Loucy (cell line): ENCODE measurements at regions not wholly inside any gene's neighbourhood (a gene's known extent, or its start where the extent isn't known, plus 50 kb on each side); places are given as distances from the start of the nearest gene placed in this dataset.
"Not testable (repeated sequence)": the region's sequence is repeated elsewhere in the genome, so short reads cannot be mapped to it uniquely, and the experiment has no call there.

Experiments used
- H2AFZ ChIP-seq: fragments of 200-600 bp; sonication (generic); 2 replicates; pipeline ENCODE4 v1.6.0; 2016; ENCODE audit warnings: antibody characterized with exemption, mild to moderate bottlenecking, low read length, moderate library complexity
- H3F3A ChIP-seq: fragments of 200-600 bp; 2 replicates; pipeline ENCODE4 v1.6.0; 2016; ENCODE audit warnings: antibody characterized with exemption, low read depth, mild to moderate bottlenecking
- H3K27me3 ChIP-seq: fragments of 200-600 bp; sonication (generic); 2 replicates; pipeline ENCODE4 v1.6.1; 2014; ENCODE audit warnings: low read length, mild to moderate bottlenecking; ENCODE audit not compliant: insufficient read depth, poor library complexity, severe bottlenecking
- H3K36me3 ChIP-seq: fragments of 200-600 bp; sonication (generic); 2 replicates; pipeline ENCODE4 v1.6.1; 2016; ENCODE audit warnings: low read length; ENCODE audit not compliant: insufficient read depth
- H3K4me1 ChIP-seq: fragments of 200-600 bp; sonication (generic); 2 replicates; pipeline ENCODE4 v1.5.1; 2014; ENCODE audit warnings: low read length, mild to moderate bottlenecking; ENCODE audit not compliant: insufficient read depth, poor library complexity, severe bottlenecking
- H3K4me2 ChIP-seq: fragments of 200-600 bp; sonication (generic); 2 replicates; pipeline ENCODE4 v1.6.0; 2014; ENCODE audit warnings: antibody characterized with exemption, low read length, low read depth, mild to moderate bottlenecking; ENCODE audit not compliant: poor library complexity, severe bottlenecking
- H3K4me3 ChIP-seq: fragments of 200-600 bp; sonication (generic); 2 replicates; pipeline ENCODE4 v1.5.1; 2014; ENCODE audit warnings: low read length, mild to moderate bottlenecking, mixed read lengths; ENCODE audit not compliant: poor library complexity, severe bottlenecking
- H3K79me2 ChIP-seq: fragments of 200-600 bp; sonication (generic); 2 replicates; pipeline ENCODE4 v1.6.1; 2014; ENCODE audit warnings: low read length; ENCODE audit not compliant: insufficient read depth
- H3K9ac ChIP-seq: fragments of 200-600 bp; sonication (generic); 2 replicates; pipeline ENCODE4 v1.6.0; 2014; ENCODE audit warnings: mild to moderate bottlenecking, low read depth, low read length, moderate library complexity; ENCODE audit not compliant: poor library complexity, severe bottlenecking
- H3K9me2 ChIP-seq: fragments of 200-600 bp; sonication (generic); replicated peaks from 2 replicates; pipeline ENCODE4 v1.6.1; 2016; ENCODE audit warnings: low read depth, low read length, mixed read lengths
- H3K9me3 ChIP-seq: fragments of 200-600 bp; sonication (generic); 2 replicates; pipeline ENCODE4 v1.6.1; 2014; ENCODE audit warnings: mild to moderate bottlenecking, antibody characterized with exemption, low read length, low read depth; ENCODE audit not compliant: insufficient read depth
- H4K20me1 ChIP-seq: fragments of 200-600 bp; sonication (generic); 2 replicates; pipeline ENCODE4 v1.6.0; 2014; ENCODE audit warnings: antibody characterized with exemption, low read length, mild to moderate bottlenecking; ENCODE audit not compliant: insufficient read depth, poor library complexity, severe bottlenecking
- CTCF ChIP-seq: fragments of 200-600 bp; sonication (generic); conservative IDR thresholded peaks from 2 replicates; pipeline ENCODE4 v1.5.1; 2014; ENCODE audit warnings: mild to moderate bottlenecking, antibody characterized with exemption, low read length
- EZH2phosphoT487 ChIP-seq: fragments of 200-600 bp; IDR thresholded peaks from 2 replicates; pipeline ENCODE4 v1.6.1; 2018; ENCODE audit warnings: antibody characterized with exemption, mild to moderate bottlenecking, moderate library complexity, borderline replicate concordance

DNA sequence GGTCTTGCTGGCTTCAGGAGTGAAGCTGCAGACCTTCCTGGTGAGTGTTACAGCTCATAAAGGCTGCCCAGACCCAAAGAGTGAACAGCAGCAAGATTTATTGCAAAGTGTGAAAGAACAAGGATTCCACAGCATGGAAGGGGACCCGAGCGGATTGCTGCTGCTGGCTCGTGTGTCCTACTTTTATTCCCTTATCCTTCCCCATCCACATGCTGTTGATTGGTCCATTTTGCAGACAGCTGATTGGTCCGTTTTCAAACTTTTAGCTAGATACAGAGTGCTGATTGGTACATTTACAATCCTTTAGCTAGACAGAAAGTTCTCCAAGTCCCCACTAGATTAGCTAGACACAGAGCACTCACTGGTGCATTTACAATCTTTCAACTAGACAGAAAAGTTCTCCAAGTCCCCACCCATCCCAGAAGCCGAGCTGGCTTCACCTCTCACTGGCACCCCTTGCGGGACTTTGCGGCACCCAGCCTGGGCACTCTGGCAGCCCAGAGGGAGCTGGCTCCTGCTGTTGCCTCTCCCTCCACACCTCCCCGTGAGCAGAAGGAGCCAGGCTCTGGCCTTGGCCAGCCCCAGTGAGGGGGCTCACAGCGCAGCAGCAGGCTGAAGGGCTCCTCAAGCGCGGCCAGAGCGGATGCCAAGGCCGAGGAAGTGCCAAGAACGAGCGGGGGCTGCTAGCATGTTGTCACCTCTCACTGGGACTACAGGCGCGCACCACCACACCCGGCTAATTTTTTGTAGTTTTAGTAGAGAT, 369.6 kb upstream of the POT1 start:
- Histone ChIP-seq H4K20me1 (no peaks in the 10 kb centered on the region), H3K9ac (no peak overlapping the region), H3K9me3 (no peaks in the 10 kb centered on the region), H3K4me1 (no peaks in the 10 kb centered on the region), H2AFZ (no peak overlapping the region), H3F3A (no peaks in the 10 kb centered on the region), H3K27me3 (no peaks in the 10 kb centered on the region), H3K79me2 (no peaks in the 10 kb centered on the region), H3K36me3 (no peaks in the 10 kb centered on the region), H3K4me3 (no peak overlapping the region), H3K4me2 (no peak overlapping the region), H3K9me2 (no peaks in the 10 kb centered on the region)
- no peak for TF ChIP-seq CTCF
- no peak for TF ChIP-seq EZH2phosphoT487

- Histone ChIP-seq H3F3A (no peaks in the 10 kb centered on the region), H3K27me3 (no peaks in the 10 kb centered on the region), H3K9ac (no peak overlapping the region), H3K9me3 (no peaks in the 10 kb centered on the region), H3K79me2 (no peaks in the 10 kb centered on the region), H3K4me3 (no peak overlapping the region), H3K36me3 (no peaks in the 10 kb centered on the region), H3K4me1 (no peaks in the 10 kb centered on the region), H3K9me2 (no peaks in the 10 kb centered on the region), H4K20me1 (no peaks in the 10 kb centered on the region), H2AFZ (no peak overlapping the region), H3K4me2 (no peak overlapping the region)
- TF ChIP-seq EZH2phosphoT487 = no peak
These were observed 350.3 kb upstream of the POT1 start for GRCh38 chr7:125279961-125280360.

GRCh38 chr7:125278318-125278717, 348.7 kb upstream of the POT1 start:
- H3K4me2 ChIP-seq = no peak overlapping the region
- TF ChIP-seq CTCF = no peak
- TF ChIP-seq EZH2phosphoT487 = no peak
- H3K9me2 ChIP-seq = no peaks in the 10 kb centered on the region
- H3K36me3 ChIP-seq = no peaks in the 10 kb centered on the region
- no peaks in the 10 kb centered on the region for H3K79me2 ChIP-seq
- H3K27me3 ChIP-seq = no peaks in the 10 kb centered on the region
- H3F3A ChIP-seq = no peaks in the 10 kb centered on the region
- no peak overlapping the region for H3K4me3 ChIP-seq
- H2AFZ ChIP-seq = no peak overlapping the region
- no peaks in the 10 kb centered on the region for H3K4me1 ChIP-seq
- H3K9me3 ChIP-seq = no peaks in the 10 kb centered on the region
- no peaks in the 10 kb centered on the region for H4K20me1 ChIP-seq
- H3K9ac ChIP-seq = no peak overlapping the region

GRCh38 chr7:125274742-125275141, 345.1 kb upstream of the POT1 start:
- H3K9ac ChIP-seq, H3K4me3 ChIP-seq, H3K4me2 ChIP-seq, H4K20me1 ChIP-seq, H3K9me2 ChIP-seq, H3F3A ChIP-seq, H3K27me3 ChIP-seq, H3K4me1 ChIP-seq, H3K36me3 ChIP-seq, H3K9me3 ChIP-seq, H3K79me2 ChIP-seq, H2AFZ ChIP-seq: not testable (repeated sequence)

DNA sequence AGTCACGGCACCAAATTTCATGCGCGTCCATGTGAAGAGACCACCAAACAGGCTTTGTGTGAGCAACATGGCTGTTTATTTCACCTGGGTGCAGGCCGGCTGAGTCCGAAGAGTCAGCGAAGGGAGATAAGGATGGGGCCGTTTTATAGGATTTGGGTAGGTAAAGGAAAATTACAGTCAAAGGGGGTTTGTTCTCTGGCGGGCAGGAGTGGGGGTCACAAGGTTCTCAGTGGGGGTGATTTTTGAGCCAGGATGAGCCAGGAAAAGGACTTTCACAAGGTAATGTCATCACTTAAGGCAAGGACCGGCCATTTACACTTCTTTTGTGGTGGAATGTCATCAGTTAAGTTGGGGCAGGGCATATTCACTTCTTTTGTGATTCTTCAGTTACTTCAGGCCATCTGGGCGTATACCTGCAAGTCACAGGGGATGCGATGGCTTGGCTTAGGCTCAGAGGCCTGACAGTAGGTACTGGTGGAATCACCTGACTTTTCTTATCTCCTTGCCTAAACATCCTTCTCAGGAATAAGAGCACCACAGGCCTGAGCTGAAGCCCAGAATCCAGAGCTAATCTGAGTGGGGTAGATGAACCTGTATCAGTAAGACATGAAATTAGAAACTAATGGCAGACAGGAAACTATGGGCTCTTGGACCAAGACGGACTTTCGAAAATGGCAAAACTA, 334.7 kb upstream of the POT1 start:
- not testable (repeated sequence) for H3K4me3 ChIP-seq, H3K36me3 ChIP-seq, H3K9me2 ChIP-seq, H2AFZ ChIP-seq, H3K4me1 ChIP-seq, H3K9me3 ChIP-seq, H3K79me2 ChIP-seq, H3F3A ChIP-seq, H3K9ac ChIP-seq, H3K27me3 ChIP-seq, H4K20me1 ChIP-seq, H3K4me2 ChIP-seq

GRCh38 chr7:125258876-125259417, 329.3 kb upstream of the POT1 start:
- H2AFZ ChIP-seq, H3K79me2 ChIP-seq, H3K36me3 ChIP-seq, H3K4me3 ChIP-seq, H3K9ac ChIP-seq, H3K4me1 ChIP-seq, H4K20me1 ChIP-seq, H3K27me3 ChIP-seq, H3K9me2 ChIP-seq, H3F3A ChIP-seq, H3K4me2 ChIP-seq, H3K9me3 ChIP-seq: not testable (repeated sequence)
